ENCODE measurements at regions not wholly inside any gene's neighbourhood (a gene's known extent, or its start where the extent isn't known, plus 50 kb on each side); places are given as distances from the start of the nearest gene placed in this dataset.

DNA sequence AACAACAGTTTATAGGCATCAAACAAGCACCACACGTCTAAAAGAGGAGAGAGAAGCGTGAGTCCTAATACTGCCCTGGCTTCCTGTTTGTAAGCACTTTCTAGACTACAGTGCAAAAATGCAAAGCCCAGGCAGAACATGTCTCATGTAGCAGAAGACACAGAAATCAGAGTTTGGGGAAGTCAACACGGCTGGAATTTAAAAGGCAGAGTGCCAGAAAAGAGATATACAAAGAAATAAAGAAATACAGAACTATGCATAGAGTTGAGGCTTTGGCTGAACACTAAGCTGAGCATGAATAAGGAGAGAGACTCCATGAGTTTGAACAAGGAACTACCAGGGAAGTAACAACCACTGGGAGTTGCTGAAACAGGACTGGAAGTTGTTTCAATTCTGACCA lies 566.6 kb upstream of the NR5A2 start:
- H3K27me3 ChIP-seq (ENCODE audit: insufficient read depth, low read depth), result no peaks in the 10 kb centered on the region
- H3K4me2 ChIP-seq, result no peak overlapping the region
- H3K9ac ChIP-seq, result no peak overlapping the region
- H3K36me3 ChIP-seq (ENCODE audit: insufficient read depth), result no peaks in the 10 kb centered on the region
- H3K27ac ChIP-seq, result no peak overlapping the region
- TF ChIP-seq, protein P1, sequence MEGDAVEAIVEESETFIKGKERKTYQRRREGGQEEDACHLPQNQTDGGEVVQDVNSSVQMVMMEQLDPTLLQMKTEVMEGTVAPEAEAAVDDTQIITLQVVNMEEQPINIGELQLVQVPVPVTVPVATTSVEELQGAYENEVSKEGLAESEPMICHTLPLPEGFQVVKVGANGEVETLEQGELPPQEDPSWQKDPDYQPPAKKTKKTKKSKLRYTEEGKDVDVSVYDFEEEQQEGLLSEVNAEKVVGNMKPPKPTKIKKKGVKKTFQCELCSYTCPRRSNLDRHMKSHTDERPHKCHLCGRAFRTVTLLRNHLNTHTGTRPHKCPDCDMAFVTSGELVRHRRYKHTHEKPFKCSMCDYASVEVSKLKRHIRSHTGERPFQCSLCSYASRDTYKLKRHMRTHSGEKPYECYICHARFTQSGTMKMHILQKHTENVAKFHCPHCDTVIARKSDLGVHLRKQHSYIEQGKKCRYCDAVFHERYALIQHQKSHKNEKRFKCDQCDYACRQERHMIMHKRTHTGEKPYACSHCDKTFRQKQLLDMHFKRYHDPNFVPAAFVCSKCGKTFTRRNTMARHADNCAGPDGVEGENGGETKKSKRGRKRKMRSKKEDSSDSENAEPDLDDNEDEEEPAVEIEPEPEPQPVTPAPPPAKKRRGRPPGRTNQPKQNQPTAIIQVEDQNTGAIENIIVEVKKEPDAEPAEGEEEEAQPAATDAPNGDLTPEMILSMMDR (conservative IDR thresholded peaks at IDR 0.05; ENCODE audit: low read depth, low read length), result no peak
- H2AFZ ChIP-seq (ENCODE audit: low read depth), result no peak overlapping the region
- H3K4me3 ChIP-seq (IDR thresholded peaks at IDR 0.05; ENCODE audit: insufficient read depth, low read depth, low read length), result no peak overlapping the region
- no peaks in the 10 kb centered on the region for H3K79me2 ChIP-seq (ENCODE audit: insufficient read depth, low read depth)
- no peaks in the 10 kb centered on the region for H4K20me1 ChIP-seq (ENCODE audit: insufficient read depth)
- H3K4me1 ChIP-seq (ENCODE audit: low read depth, poor library complexity, severe bottlenecking), result no peaks in the 10 kb centered on the region

DNA sequence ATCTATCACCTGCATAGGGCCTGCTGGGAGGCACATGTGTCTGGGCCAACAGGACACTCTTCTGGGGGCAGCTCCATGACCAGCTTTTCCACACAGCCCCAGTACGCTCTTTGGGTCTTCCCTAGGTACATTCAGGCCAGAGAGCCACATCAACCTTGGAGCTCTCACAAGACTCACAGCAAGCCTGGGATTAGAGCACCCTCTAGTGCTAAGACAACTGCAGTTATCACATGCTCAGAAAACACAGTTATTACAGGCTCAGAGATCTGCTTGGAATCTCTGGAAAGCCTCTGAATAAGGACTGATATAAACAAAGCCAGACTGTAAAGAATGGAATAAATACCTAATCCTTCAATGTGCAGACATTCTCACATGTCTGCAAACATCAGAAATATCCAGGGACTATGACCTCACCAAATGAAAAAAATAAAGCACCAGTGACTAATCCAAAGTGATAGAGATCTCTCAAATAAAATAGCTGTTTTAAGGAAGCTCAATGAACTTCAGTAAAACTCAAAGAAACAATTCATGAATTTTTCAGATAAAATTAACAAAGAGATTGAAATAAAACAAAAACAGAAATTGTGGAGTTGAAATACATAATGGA lies 563.9 kb upstream of the NR5A2 start:
- Histone ChIP-seq H3K4me1 (ENCODE audit: low read depth, poor library complexity, severe bottlenecking) (no peaks in the 10 kb centered on the region), H3K27me3 (ENCODE audit: insufficient read depth, low read depth) (no peaks in the 10 kb centered on the region), H3K27ac (no peak overlapping the region), H3K79me2 (ENCODE audit: insufficient read depth, low read depth) (no peaks in the 10 kb centered on the region), H3K4me3 (IDR thresholded peaks at IDR 0.05; ENCODE audit: insufficient read depth, low read depth, low read length) (no peak overlapping the region), H4K20me1 (ENCODE audit: insufficient read depth) (no peaks in the 10 kb centered on the region), H2AFZ (ENCODE audit: low read depth) (no peak overlapping the region), H3K9ac (no peak overlapping the region), H3K36me3 (ENCODE audit: insufficient read depth) (no peaks in the 10 kb centered on the region), H3K4me2 (no peak overlapping the region)
- TF ChIP-seq, protein P1 (conservative IDR thresholded peaks at IDR 0.05; ENCODE audit: low read depth, low read length), result peak; percentile 88

DNA sequence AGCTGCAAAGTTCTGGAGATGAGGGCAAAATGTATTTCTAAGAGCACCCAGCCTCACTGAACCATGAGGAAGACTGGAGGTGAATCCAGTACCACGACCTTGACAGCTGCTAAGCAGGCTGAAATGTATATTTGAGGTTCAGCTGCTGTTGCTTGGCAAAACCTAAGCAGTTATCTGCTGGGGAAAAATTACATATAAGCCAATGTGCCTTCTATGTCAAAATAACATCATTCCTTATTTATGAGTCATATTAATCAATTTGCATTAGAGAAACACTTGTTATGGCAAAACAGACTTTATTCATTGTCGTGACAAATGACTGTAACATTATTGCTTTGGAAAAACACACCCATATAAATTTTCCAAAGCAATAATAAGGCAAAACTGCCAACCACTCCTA lies 560.5 kb upstream of the NR5A2 start:
- Histone ChIP-seq H3K27ac (no peak overlapping the region), H2AFZ (ENCODE audit: low read depth) (no peak overlapping the region)

DNA sequence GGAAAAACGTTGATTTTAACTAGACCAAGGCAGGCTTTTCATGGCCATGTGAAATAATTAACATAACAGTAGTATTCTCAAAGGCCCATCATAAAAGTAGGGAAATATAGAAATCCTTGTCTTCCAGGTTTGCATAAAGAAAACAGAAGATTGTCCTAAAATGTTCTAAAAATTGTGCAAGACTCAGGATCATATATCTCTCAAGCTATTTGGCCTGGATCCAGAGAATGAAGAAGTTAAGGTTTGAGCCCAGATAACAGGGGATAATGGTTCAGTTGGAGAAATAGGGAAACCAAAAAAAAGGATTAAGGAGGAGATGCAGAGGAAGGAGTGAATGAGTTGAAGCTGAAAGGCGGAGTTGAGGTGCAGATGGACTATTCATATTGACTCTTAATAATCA lies 555.5 kb upstream of the NR5A2 start:
- H4K20me1 ChIP-seq (ENCODE audit: insufficient read depth), result no peaks in the 10 kb centered on the region
- H3K9ac ChIP-seq, result no peak overlapping the region
- H3K4me1 ChIP-seq (ENCODE audit: low read depth, poor library complexity, severe bottlenecking), result no peaks in the 10 kb centered on the region
- H2AFZ ChIP-seq (ENCODE audit: low read depth), result no peak overlapping the region
- H3K27me3 ChIP-seq (ENCODE audit: insufficient read depth, low read depth), result no peaks in the 10 kb centered on the region
- no peak overlapping the region for H3K27ac ChIP-seq
- no peaks in the 10 kb centered on the region for H3K36me3 ChIP-seq (ENCODE audit: insufficient read depth)
- TF ChIP-seq, protein P1 (conservative IDR thresholded peaks at IDR 0.05; ENCODE audit: low read depth, low read length), result no peak
- no peak overlapping the region for H3K4me2 ChIP-seq
- no peak overlapping the region for H3K4me3 ChIP-seq (IDR thresholded peaks at IDR 0.05; ENCODE audit: insufficient read depth, low read depth, low read length)
- H3K79me2 ChIP-seq (ENCODE audit: insufficient read depth, low read depth), result no peaks in the 10 kb centered on the region

More for the DNA sequence above, 560.5 kb upstream of the NR5A2 start:
- no peak overlapping the region for H3K9ac ChIP-seq
- no peaks in the 10 kb centered on the region for H3K79me2 ChIP-seq (ENCODE audit: insufficient read depth, low read depth)
- no peak overlapping the region for H3K4me2 ChIP-seq
- H3K36me3 ChIP-seq (ENCODE audit: insufficient read depth), result no peaks in the 10 kb centered on the region
- no peaks in the 10 kb centered on the region for H3K27me3 ChIP-seq (ENCODE audit: insufficient read depth, low read depth)
- H3K4me3 ChIP-seq (IDR thresholded peaks at IDR 0.05; ENCODE audit: insufficient read depth, low read depth, low read length), result no peak overlapping the region
- H4K20me1 ChIP-seq (ENCODE audit: insufficient read depth), result no peaks in the 10 kb centered on the region
- H3K4me1 ChIP-seq (ENCODE audit: low read depth, poor library complexity, severe bottlenecking), result no peaks in the 10 kb centered on the region
- TF ChIP-seq, protein P1 (conservative IDR thresholded peaks at IDR 0.05; ENCODE audit: low read depth, low read length), result no peak
